SK-N-SH (cell line): ENCODE measurements at regions not wholly inside any gene's neighbourhood (a gene's known extent, or its start where the extent isn't known, plus 50 kb on each side); places are given as distances from the start of the nearest gene placed in this dataset.

Source experiments
- CTCF ChIA-PET: fragments of 300-600, 350-600 bp; formaldehyde crosslinking; extraction: SDS; loops from one replicate; lab custom pipeline; 2021; lab: Yijun Ruan, JAX
- POLR2A ChIA-PET: fragments of 350-600 bp; sonication (Branson Sonifier 250); formaldehyde crosslinking; extraction: SDS; loops from one replicate; lab custom pipeline; 2020; ENCODE audit warnings: antibody characterized with exemption, inconsistent platforms; lab: Yijun Ruan, JAX
- DNase-seq: peaks from one replicate; pipeline ENCODE4 v3.0.0; 2012
- H2AFZ ChIP-seq: fragments of 200-600 bp; sonication (generic); 2 replicates; pipeline ENCODE4 v1.8.1; 2016; ENCODE audit warnings: antibody characterized with exemption, mild to moderate bottlenecking, low read depth
- H3F3A ChIP-seq: fragments of 200-600 bp; sonication (generic); replicated peaks from 2 replicates; pipeline ENCODE3; 2016; ENCODE audit warnings: antibody characterized with exemption, mild to moderate bottlenecking; ENCODE audit not compliant: insufficient read depth
- H3K27ac ChIP-seq, 2 experiments: fragments of 200-500 bp in 1 of 2; fragments of 200-600 bp in 1 of 2; sonication (Bioruptor generic) in 1 of 2; sonication (generic), shearing (Covaris generic) in 1 of 2; 2 replicates each; pipeline versions ENCODE4 v1.5.1 to v1.6.1; 2014 to 2016; ENCODE audit warnings: low read depth in 2 of 2, inconsistent platforms in 1 of 2, low read length in 1 of 2, mild to moderate bottlenecking in 1 of 2, mixed read lengths in 1 of 2
- H3K27me3 ChIP-seq: fragments of 200-600 bp; sonication (generic), shearing (Covaris generic); 2 replicates; pipeline ENCODE4 v1.6.1; 2016; ENCODE audit warnings: mixed run types; ENCODE audit not compliant: insufficient read depth
- H3K36me3 ChIP-seq, 2 experiments: fragments of 200-500 bp in 1 of 2; fragments of 200-600 bp in 1 of 2; sonication (Bioruptor generic) in 1 of 2; sonication (generic) in 1 of 2; replicated peaks in 1 of 2; 2 replicates each; pipeline versions ENCODE3 to v1.5.1; 2014 to 2016; ENCODE audit warnings: low read length in 1 of 2, mild to moderate bottlenecking in 1 of 2; ENCODE audit not compliant: insufficient read depth in 2 of 2, control insufficient read depth in 1 of 2
- H3K4me1 ChIP-seq, 2 experiments: fragments of 200-500 bp in 1 of 2; fragments of 200-600 bp in 1 of 2; sonication (Bioruptor generic) in 1 of 2; sonication (generic), shearing (Covaris generic) in 1 of 2; 2 replicates each; pipeline versions ENCODE4 v1.5.1 to v1.6.1; 2014 to 2016; ENCODE audit warnings: low read depth in 1 of 2, low read length in 1 of 2, mixed run types in 1 of 2; ENCODE audit not compliant: insufficient read depth in 2 of 2, control insufficient read depth in 1 of 2
- H3K4me2 ChIP-seq: fragments of 200-600 bp; sonication (generic), shearing (Covaris generic); 2 replicates; pipeline ENCODE4 v1.6.1; 2017; ENCODE audit warnings: mixed run types
- H3K4me3 ChIP-seq, 2 experiments: fragments of 200-500 bp in 1 of 2; fragments of 200-600 bp in 1 of 2; sonication (Bioruptor generic) in 1 of 2; sonication (generic), shearing (Covaris generic) in 1 of 2; 2 replicates each; pipeline versions ENCODE4 v1.5.1 to v1.8.1; 2014 to 2016; ENCODE audit warnings: low read depth in 2 of 2, inconsistent platforms in 1 of 2, low read length in 1 of 2, mild to moderate bottlenecking in 1 of 2, mixed read lengths in 1 of 2, moderate library complexity in 1 of 2
- H3K79me2 ChIP-seq: fragments of 200-600 bp; sonication (generic); 2 replicates; pipeline ENCODE4 v1.8.1; 2017; ENCODE audit warnings: mild to moderate bottlenecking; ENCODE audit not compliant: insufficient read depth
- H3K9ac ChIP-seq: fragments of 200-600 bp; sonication (generic); 2 replicates; pipeline ENCODE4 v1.6.1; 2017; ENCODE audit warnings: mixed run types
- H3K9me2 ChIP-seq: fragments of 200-600 bp; sonication (generic); 2 replicates; pipeline ENCODE4 v1.6.1; 2017; ENCODE audit warnings: mixed run types
- H3K9me3 ChIP-seq: fragments of 200-600 bp; sonication (generic); 2 replicates; pipeline ENCODE4 v1.6.1; 2017; ENCODE audit warnings: mixed run types, mild to moderate bottlenecking, moderate library complexity
- H4K20me1 ChIP-seq: fragments of 200-600 bp; sonication (generic); 2 replicates; pipeline ENCODE4 v1.6.1; 2017; ENCODE audit warnings: mild to moderate bottlenecking, mixed run types; ENCODE audit not compliant: insufficient read depth
- CHD2 ChIP-seq: fragments of 150-350 bp; IDR thresholded peaks from 2 replicates; pipeline ENCODE4 v1.6.1; 2018; ENCODE audit warnings: low read length; ENCODE audit not compliant: partially characterized antibody
- CTCF ChIP-seq: fragments of 200-600 bp; sonication (generic); IDR thresholded peaks from 2 replicates; pipeline ENCODE4 v1.6.1; 2017; ENCODE audit warnings: antibody characterized with exemption, mild to moderate bottlenecking, moderate library complexity
- ELF1 ChIP-seq: IDR thresholded peaks from 2 replicates; pipeline ENCODE4 v1.4.0; 2012
- EZH2phosphoT487 ChIP-seq: fragments of 200-600 bp; sonication (generic); IDR thresholded peaks from 2 replicates; pipeline ENCODE4 v1.6.1; 2017; ENCODE audit warnings: low read depth, mixed run types, mild to moderate bottlenecking, antibody characterized with exemption, moderate library complexity, borderline replicate concordance
- FOXJ3 ChIP-seq: sonication (generic); formaldehyde crosslinking; IDR thresholded peaks from 2 replicates; pipeline ENCODE4 v1.5.1; 2020; ENCODE audit warnings: mild to moderate bottlenecking, missing genetic modification reagents
- FOXM1 ChIP-seq: IDR thresholded peaks from 2 replicates; pipeline ENCODE4 v1.4.0; 2012; ENCODE audit warnings: low read depth, mild to moderate bottlenecking
- GABPA ChIP-seq: IDR thresholded peaks from 2 replicates; pipeline ENCODE4 v1.4.0; 2012; ENCODE audit warnings: low read depth, mild to moderate bottlenecking
- MEF2A ChIP-seq: IDR thresholded peaks from 2 replicates; pipeline ENCODE4 v1.4.0; 2012; ENCODE audit warnings: low read depth, borderline replicate concordance
- NRF1 ChIP-seq: IDR thresholded peaks from 2 replicates; pipeline ENCODE4 v1.6.1; 2012; ENCODE audit warnings: low read depth, mild to moderate bottlenecking, low read length
- PBX3 ChIP-seq: IDR thresholded peaks from 2 replicates; pipeline ENCODE4; 2012
- POLR2AphosphoS5 ChIP-seq: IDR thresholded peaks from 2 replicates; pipeline ENCODE4 v1.6.1; 2012; ENCODE audit warnings: low read depth, low read length
- RXRA ChIP-seq: IDR thresholded peaks from 2 replicates; pipeline ENCODE4 v1.4.0; 2012; ENCODE audit warnings: low read depth, mild to moderate bottlenecking, borderline replicate concordance
- TAF1 ChIP-seq: IDR thresholded peaks from 2 replicates; pipeline ENCODE4 v1.6.1; 2012; ENCODE audit warnings: low read depth, mild to moderate bottlenecking, low read length, moderate library complexity, borderline replicate concordance
- TCF12 ChIP-seq: IDR thresholded peaks from 2 replicates; pipeline ENCODE4 v1.4.0; 2012
- USF1 ChIP-seq: IDR thresholded peaks from 2 replicates; pipeline ENCODE4 v1.4.0; 2012; ENCODE audit warnings: low read depth, borderline replicate concordance
- YY1 ChIP-seq: IDR thresholded peaks from 2 replicates; pipeline ENCODE4 v1.4.0; 2012; ENCODE audit warnings: low read depth, mild to moderate bottlenecking
- ZBTB33 ChIP-seq: IDR thresholded peaks from 2 replicates; pipeline ENCODE4 v1.4.0; 2012; ENCODE audit warnings: low read depth, borderline replicate concordance
- WGBS: methylation state at CpG from one replicate; pipeline ENCODE4 v1.1.6; 2017; ENCODE audit warnings: low lambda C conversion rate; 5-methylcytosine and 5-hydroxymethylcytosine counted together
- TF ChIP-seq, protein P1 (sequence below): fragments of 150-350 bp; IDR thresholded peaks from 2 replicates; pipeline ENCODE4 v1.6.1; 2016; ENCODE audit warnings: mild to moderate bottlenecking, low read depth, low read length
- TF ChIP-seq, protein P2 (sequence below): fragments of 150-350 bp; IDR thresholded peaks from 2 replicates; pipeline ENCODE4 v1.6.1; 2017; ENCODE audit warnings: antibody characterized with exemption, low read length, low read depth, borderline replicate concordance

DNA sequence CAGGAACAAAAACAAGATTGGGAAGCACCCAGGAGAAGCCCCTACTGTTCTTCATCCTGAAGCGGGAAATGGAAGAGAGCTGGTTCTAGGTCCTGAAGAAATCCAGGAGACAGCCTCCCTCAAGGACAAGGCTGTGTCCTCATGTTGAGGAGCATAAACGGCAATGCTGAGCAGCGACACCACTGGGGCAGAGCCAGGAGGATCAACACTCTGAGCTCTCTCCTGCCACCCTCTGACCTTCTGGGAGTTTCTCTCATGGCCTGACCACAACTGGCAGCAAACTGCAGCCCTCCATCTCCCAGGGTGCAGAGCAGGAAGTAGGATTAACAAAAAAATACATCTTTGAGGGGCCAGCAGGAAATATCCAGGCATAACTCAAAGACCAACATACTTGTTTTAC lies 1292.2 kb upstream of the TMEM132C start:
- no peak overlapping the region for H3K9ac ChIP-seq
- CTCF ChIA-PET, result no interaction called here
- DNase-seq, result no peak
- no peaks in the 10 kb centered on the region for H3K9me2 ChIP-seq
- no peaks in the 10 kb centered on the region for H4K20me1 ChIP-seq
- H2AFZ ChIP-seq, result no peak overlapping the region
- no peaks in the 10 kb centered on the region for H3K79me2 ChIP-seq
- POLR2A ChIA-PET, result no interaction called here
- no peak overlapping the region for H3K4me3 ChIP-seq
- no peak for TF ChIP-seq ELF1
- TF ChIP-seq EZH2phosphoT487, result no peak
- TF ChIP-seq POLR2AphosphoS5, result no peak
- TF ChIP-seq, all 33 proteins: peak for 0
- no peaks in the 10 kb centered on the region for H3K27me3 ChIP-seq
- 30% methylated on average over 3 of the region's 3 CpGs for WGBS
- no peaks in the 10 kb centered on the region for H3K9me3 ChIP-seq
- H3K27ac ChIP-seq, result no peak overlapping the region
- H3K4me1 ChIP-seq, result no peaks in the 10 kb centered on the region
- H3F3A ChIP-seq, result no peaks in the 10 kb centered on the region
- H3K4me2 ChIP-seq, result no peak overlapping the region
- H3K36me3 ChIP-seq, result no peaks in the 10 kb centered on the region

DNA sequence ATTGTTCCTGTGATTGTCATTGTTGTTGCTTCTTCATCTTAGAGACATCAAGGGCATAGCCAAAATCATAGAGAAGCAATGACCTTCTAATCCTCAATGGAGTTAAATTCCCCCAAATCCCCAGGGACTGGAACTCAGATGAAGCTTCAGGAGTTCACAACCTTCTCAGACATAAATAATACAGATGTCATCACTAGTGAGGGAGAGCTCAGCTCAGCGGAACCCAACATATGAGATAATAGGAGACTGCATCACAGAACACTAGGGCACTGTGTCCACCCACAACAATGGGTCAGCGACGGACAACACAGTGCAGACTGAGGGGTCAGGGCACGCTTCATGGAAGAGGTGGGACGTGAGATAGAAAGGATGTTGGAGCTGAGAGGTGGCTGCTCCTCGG lies 1290.4 kb upstream of the TMEM132C start:
- 16% methylated on average over 6 of the region's 6 CpGs for WGBS

More for the DNA sequence above, 1290.4 kb upstream of the TMEM132C start:
- H3F3A ChIP-seq, result no peaks in the 10 kb centered on the region
- no peaks in the 10 kb centered on the region for H4K20me1 ChIP-seq
- no peaks in the 10 kb centered on the region for H3K4me1 ChIP-seq
- no peak for TF ChIP-seq NRF1
- no peak for TF ChIP-seq PBX3
- no peak for TF ChIP-seq MEF2A
- no peak for TF ChIP-seq FOXM1
- no peak for TF ChIP-seq GABPA
- TF ChIP-seq ZBTB33, result no peak
- no peak for TF ChIP-seq RXRA
- no peak for TF ChIP-seq TCF12
- TF ChIP-seq USF1, result no peak
- no peak for TF ChIP-seq YY1
- TF ChIP-seq, protein P1, sequence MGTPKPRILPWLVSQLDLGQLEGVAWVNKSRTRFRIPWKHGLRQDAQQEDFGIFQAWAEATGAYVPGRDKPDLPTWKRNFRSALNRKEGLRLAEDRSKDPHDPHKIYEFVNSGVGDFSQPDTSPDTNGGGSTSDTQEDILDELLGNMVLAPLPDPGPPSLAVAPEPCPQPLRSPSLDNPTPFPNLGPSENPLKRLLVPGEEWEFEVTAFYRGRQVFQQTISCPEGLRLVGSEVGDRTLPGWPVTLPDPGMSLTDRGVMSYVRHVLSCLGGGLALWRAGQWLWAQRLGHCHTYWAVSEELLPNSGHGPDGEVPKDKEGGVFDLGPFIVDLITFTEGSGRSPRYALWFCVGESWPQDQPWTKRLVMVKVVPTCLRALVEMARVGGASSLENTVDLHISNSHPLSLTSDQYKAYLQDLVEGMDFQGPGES, result no peak
- TF ChIP-seq, protein P2, sequence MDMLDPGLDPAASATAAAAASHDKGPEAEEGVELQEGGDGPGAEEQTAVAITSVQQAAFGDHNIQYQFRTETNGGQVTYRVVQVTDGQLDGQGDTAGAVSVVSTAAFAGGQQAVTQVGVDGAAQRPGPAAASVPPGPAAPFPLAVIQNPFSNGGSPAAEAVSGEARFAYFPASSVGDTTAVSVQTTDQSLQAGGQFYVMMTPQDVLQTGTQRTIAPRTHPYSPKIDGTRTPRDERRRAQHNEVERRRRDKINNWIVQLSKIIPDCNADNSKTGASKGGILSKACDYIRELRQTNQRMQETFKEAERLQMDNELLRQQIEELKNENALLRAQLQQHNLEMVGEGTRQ, result no peak
- no peak for TF ChIP-seq CTCF
- no peak for TF ChIP-seq TAF1
- no peak for TF ChIP-seq FOXJ3 (CRISPR knock-in tag)
- no peak for TF ChIP-seq CHD2
- TF ChIP-seq POLR2AphosphoS5, result no peak
- H3K27me3 ChIP-seq, result no peaks in the 10 kb centered on the region
- H3K4me3 ChIP-seq, result no peak overlapping the region
- H2AFZ ChIP-seq, result no peak overlapping the region
- H3K27ac ChIP-seq, result no peak overlapping the region
- POLR2A ChIA-PET, result no interaction called here
- no peak overlapping the region for H3K4me2 ChIP-seq
- H3K9me3 ChIP-seq, result no peaks in the 10 kb centered on the region
- H3K79me2 ChIP-seq, result no peaks in the 10 kb centered on the region
- H3K9ac ChIP-seq, result no peak overlapping the region
- DNase-seq, result no peak
- CTCF ChIA-PET, result no interaction called here
- H3K9me2 ChIP-seq, result no peaks in the 10 kb centered on the region
- H3K36me3 ChIP-seq, result no peaks in the 10 kb centered on the region
